Glomerular visceral epithelial cell (primary cell): ENCODE measurements at regions not wholly inside any gene's neighbourhood (a gene's known extent, or its start where the extent isn't known, plus 50 kb on each side); places are given as distances from the start of the nearest gene placed in this dataset.

Experiments used
- DNase-seq: peaks from one replicate; pipeline ENCODE4 v3.0.0-alpha.2; 2016; ENCODE audit errors: extremely low spot score

DNA sequence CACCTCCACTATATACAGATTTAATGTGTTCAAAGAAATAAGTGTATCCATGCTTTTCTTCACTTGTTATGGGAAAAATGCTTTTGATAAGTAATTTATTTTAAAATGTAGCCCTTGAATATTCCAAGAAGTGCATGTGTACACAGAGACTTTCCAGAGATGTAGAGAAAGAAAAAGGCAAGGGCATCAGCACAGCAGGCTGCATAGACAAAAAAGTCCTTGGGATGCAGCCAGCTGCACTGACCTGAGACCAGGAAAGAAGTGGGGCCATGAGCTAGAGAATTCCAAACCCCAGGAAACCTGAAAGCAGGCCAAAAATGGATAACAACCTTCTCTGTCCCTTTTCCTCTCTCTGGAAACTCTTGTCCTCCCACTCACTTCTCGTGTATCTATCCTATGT is 51.6 kb upstream of the PRDM8 start:
- no peak for DNase-seq

GRCh38 chr4:80144676-80145470 is 52.4 kb upstream of the PRDM8 start:
- no peak for DNase-seq

DNA sequence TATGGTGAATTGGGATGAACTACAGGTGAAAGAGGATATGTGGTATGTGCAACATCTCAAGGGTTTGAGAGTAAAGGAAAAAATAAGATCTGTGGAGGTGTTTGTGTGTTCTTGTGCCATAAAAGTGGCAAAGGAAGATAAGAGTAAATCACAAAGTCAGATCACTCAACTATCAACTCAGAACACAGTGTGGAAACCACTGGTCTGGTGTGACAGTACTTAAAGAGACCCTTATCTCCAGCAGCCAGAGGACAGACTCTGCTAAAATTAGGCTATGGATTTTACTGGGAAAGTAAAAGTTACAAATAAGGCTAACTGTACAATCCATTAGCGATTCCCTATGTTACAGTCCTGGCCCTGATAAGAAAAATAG is 54.0 kb upstream of the PRDM8 start:
- no peak for DNase-seq

GRCh38 chr4:80142394-80143306 is 54.7 kb upstream of the PRDM8 start:
- DNase-seq = no peak

GRCh38 chr4:80141543-80141942 is 55.8 kb upstream of the PRDM8 start:
- DNase-seq = no peak

DNA sequence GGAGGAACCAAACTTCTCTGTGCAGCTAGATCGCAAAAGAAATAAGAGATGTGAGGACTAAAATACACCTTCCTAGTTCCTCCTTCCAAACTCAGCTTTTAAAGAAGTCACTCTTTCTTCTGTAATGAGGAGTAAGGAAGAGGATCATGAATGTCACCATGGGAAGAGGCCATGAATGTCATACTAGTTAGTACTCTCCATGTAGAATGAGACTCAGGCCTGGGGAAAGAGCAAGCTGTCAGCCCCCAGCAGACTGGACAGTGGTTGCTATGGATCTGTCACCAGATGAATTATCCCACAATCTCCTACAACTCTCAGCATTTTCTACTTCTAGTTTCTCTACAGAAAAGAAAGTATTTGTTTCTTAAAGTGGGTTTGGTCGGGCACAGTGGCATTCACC is 57.1 kb upstream of the PRDM8 start:
- DNase-seq = no peak

DNA sequence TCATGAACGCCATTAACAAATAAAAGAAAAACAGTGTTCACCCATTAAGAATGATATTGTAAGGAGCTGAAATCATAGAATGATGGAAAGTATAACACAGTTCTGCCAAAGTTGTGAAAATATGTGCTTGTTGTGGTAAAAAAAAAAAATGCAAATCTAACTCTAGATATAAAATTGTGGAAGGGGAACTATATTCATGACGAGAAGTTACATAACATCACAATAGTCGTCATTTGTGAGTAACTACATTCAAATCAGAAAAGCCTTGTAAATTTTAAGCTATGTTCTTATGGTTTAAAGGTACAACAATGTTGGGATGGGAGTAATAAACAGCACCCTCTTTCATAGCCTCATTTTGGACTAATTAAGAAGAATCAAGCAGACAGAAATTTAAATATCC is 57.6 kb upstream of the PRDM8 start:
- no peak for DNase-seq

DNA sequence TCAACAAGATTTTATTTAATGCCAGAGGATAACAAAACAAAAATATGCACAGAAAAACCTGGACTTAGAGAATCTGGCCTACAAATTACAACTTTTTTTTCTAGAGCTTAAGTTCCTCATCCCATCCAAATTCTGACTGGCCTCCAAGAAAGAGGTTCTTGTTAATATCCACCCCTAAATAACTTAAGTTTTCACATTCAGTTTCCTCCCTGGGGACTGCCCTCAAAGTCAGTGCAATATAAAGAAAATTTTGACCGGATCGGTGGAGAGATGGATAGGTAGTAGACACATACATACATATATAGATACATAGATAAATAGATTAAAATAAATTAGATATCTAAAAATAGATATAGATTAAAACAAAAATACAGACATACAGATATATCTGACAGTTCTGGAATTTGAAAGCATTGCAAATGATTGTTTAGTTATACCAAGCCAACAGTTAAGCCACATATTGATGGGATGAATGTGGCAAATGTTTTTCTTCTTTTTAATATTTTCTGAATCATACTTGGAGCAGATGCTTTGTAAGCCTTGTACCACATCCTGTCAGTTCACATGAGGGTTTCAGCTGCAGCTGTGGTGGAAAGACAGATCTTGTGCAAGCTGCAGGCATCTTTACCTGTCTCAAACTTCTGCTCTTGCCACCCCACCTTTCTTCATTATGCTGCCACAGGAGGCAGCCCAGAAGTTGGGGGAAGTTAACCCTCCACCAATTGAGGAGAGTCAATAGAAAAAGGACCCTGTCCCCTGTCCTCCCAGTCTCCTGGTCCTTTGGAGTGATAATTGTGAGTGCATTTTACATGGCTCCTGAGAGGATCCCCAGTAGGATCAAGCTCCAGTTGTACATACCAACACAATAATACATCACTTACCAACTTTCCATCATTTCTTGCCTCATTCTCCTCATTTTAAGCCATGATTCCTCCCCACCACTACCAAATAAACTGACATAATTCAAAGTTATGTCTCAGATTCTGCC is 58.5 kb upstream of the PRDM8 start:
- peak; percentile 24 for DNase-seq

DNA sequence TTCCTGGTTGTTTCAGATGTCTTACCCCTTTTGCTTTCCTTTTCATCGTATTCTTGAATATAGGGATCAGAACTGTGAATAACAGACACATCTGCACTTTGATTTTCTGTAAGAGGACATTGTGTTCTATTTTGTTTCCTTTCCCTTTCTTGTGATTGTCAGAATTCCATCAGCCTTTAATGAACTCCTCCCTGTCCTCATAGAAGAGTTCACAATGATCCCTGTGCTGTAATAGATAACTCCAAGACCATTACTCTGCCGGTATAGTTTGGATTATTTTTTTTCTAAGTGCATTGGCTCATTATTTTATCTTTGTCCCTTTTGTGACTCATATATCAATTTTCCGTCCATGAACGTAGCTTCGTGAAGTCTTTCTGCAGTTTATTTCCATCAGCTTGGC is 59.7 kb upstream of the PRDM8 start:
- DNase-seq = no peak

- DNase-seq = no peak
These were observed 61.0 kb upstream of the PRDM8 start for GRCh38 chr4:80136270-80136669.

GRCh38 chr4:80135702-80136058 is 61.6 kb upstream of the PRDM8 start:
- DNase-seq = no peak

GRCh38 chr4:80134936-80135701 is 62.1 kb upstream of the ANTXR2 start:
- DNase-seq = no peak

DNA sequence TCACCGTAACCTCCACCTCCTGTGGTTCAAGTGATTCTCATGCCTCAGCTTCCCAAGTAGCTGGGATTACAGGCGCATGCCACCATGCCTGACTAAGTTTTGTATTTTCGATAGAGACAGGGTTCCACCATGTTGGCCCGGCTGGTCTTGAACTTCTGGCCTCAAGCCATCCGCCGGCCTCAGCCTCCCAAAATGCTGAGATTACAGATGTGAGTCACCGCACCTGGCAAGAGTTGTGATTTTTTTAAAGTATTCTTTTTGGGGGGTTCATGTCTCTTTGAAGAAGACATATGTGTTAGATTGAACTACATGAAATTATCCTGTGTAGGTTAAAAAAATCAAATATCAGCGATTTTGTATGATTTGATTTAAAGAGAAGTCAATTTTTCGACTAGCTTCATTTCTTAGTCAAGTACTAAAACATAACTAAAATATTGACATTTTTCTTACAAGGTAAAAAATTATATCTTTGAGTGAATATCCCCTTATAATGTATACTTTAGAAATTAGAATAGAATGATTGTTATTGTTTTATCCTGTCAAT is 60.3 kb upstream of the ANTXR2 start:
- no peak for DNase-seq

DNA sequence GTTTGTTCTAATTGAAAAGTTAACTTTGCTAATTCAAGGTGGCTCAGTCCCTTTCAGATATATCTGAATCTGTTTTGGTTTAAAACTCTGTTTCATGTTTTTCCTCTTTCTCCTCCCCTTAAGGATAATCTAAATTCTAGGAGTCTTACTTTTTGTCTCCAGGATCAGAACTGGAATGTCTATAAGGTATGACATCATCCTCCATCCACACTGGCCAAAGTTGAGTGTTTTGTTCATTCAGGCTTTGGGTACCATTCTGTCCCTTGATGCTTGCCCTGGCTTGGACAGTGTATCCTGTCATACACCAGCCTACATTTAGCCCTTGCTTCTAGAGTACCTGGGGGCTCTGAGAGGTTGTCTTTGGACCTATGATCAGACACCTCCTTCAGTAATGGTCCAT is 56.8 kb upstream of the ANTXR2 start:
- no peak for DNase-seq

DNA sequence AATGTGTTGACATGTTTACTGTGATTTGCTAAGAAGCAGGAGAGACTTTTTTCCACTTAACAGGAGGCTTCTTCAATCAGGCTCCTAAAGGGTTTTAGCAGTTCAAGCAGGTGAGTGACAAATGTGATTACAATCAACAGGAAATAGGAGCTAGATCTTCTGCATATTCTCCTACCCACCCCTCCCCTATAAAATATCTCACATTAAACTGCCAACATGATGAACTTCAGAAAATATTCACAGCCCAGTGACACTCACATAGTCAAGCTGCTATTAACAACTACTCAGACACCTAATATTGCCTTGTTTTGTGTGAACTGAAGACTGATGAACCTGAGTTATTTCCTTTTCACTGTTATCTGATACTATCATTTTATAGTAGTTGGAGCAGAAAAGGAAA is 55.9 kb upstream of the ANTXR2 start:
- DNase-seq = no peak

DNA sequence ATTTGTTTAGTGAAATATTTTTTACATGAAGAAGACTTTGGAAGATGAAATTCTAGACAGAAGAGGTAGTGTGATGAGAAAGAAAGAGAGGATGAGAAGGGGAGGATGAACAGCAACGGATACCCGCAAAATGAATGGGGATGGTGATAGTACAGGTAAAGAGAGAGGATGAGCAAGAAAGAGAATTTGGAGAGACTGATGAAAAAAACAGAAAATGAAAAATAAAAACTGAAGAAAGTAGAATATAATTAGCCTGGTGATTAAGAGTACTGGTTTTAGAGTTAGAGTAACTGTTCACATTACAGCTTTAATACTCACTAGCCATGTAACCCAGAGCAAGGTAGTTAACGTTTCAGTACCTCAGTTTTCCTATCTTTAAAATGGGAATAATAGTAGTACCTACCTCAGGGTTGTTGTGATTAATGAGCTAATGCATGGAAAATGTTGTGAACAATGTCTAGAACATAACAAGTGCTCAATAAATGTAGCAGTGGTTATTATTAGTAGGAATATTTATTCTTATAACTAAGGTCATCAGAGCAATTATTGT is 54.9 kb upstream of the ANTXR2 start:
- DNase-seq = no peak

- no peak for DNase-seq
These were observed 53.4 kb upstream of the ANTXR2 start for GRCh38 chr4:80126435-80126834.

DNA sequence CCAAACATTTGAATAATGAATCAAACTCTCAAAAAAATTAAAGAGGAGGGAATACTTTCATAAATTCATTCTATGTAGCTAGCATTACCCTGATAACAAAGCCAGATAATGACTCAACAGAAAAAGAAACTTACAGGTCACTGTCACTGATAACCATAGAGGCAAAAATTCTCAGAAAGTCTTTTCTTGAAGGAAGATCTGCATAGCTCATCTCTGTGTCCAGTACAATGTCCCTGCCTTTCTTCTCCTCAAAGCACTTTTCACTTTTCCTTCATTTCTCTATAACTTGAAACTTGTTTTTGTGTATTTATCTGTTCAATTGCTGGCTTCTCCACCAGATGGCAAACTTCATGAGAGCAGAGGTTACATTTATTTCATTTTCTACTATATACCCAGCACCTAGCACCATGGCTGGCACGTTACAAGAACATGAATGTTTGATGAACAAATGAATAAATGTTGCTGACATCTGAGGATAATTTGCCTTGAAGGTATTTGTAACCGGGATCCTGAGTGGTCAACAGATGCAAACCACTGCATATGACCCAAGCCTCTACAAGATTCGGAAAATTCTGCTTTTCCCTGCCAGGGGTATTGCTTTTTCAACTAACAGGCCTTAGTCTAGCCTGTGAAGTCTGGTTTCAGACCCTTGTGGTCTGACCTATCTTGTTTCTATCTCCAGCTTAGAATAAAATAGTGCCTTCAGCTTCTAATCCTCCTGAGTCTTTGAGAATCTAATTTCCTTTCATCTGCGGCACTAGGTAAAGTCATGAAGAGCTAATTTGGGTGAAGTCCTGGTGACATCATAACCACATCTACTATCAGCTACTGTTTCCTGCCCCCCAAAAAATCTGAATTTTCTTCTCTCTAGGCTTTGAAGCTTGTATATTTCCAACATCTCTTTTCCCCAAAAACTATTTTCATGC is 52.5 kb upstream of the ANTXR2 start:
- peak; percentile 29 for DNase-seq
